H1 (cell line): ENCODE measurements at regions not wholly inside any gene's neighbourhood (a gene's known extent, or its start where the extent isn't known, plus 50 kb on each side); places are given as distances from the start of the nearest gene placed in this dataset.

Experiments used
- CTCF ChIA-PET: fragments of 300-600 bp; sonication (Branson Sonifier 250); formaldehyde crosslinking; loops from one replicate; lab custom pipeline; 2021; ENCODE audit not compliant: partially characterized antibody; lab: Charles Lee
- POLR2A ChIA-PET: fragments of 300-600 bp; sonication (Branson Sonifier 250); formaldehyde crosslinking; loops from one replicate; lab custom pipeline; 2021; ENCODE audit warnings: inconsistent platforms; ENCODE audit not compliant: partially characterized antibody; lab: Charles Lee
- DNase-seq, 2 experiments: peaks; one replicate each; pipeline versions ENCODE4 v3.0.0 to v3.0.0-alpha.2; 2010 to 2022; ENCODE audit warnings: low spot score in 2 of 2, low read depth in 1 of 2, mixed read lengths in 1 of 2
- FAIRE-seq: peaks from 2 replicates; lab custom pipeline; 2011; peaks lifted over from hg19 to GRCh38; lab: Jason Lieb, UNC
- H2AFZ ChIP-seq: 2 replicates; pipeline ENCODE4 v1.8.1; 2012; ENCODE audit warnings: low read length, inconsistent platforms
- H2AK5ac ChIP-seq: 2 replicates; pipeline ENCODE4 v1.6.1; 2013; ENCODE audit warnings: low read depth, low read length
- H2BK120ac ChIP-seq: replicated peaks from 2 replicates; pipeline ENCODE3; 2013; ENCODE audit warnings: low read depth, low read length, inconsistent platforms
- H2BK12ac ChIP-seq: 2 replicates; pipeline ENCODE4 v1.6.1; 2013; ENCODE audit warnings: low read depth, low read length
- H2BK15ac ChIP-seq: 2 replicates; pipeline ENCODE4 v1.6.1; 2013; ENCODE audit warnings: low read length
- H2BK20ac ChIP-seq: 2 replicates; pipeline ENCODE4 v1.6.1; 2013; ENCODE audit warnings: low read length
- H2BK5ac ChIP-seq: 2 replicates; pipeline ENCODE4 v1.6.1; 2013; ENCODE audit warnings: low read depth, low read length
- H3K14ac ChIP-seq: 2 replicates; pipeline ENCODE4 v1.6.1; 2013; ENCODE audit warnings: inconsistent platforms; ENCODE audit not compliant: insufficient read length
- H3K18ac ChIP-seq: 2 replicates; pipeline ENCODE4 v1.6.1; 2013; ENCODE audit warnings: low read length; ENCODE audit errors: extremely low read depth
- H3K23ac ChIP-seq: 2 replicates; pipeline ENCODE4 v1.6.1; 2013; ENCODE audit warnings: inconsistent platforms; ENCODE audit not compliant: insufficient read length
- H3K23me2 ChIP-seq: 2 replicates; pipeline ENCODE4 v1.6.1; 2013; ENCODE audit warnings: low read depth, low read length
- H3K27ac ChIP-seq: 2 replicates; pipeline ENCODE4 v1.6.1; 2011; ENCODE audit warnings: low read depth, low read length, inconsistent platforms
- H3K27me3 ChIP-seq, 4 experiments: replicated peaks in 1 of 4; 1 replicate in 1 of 4; 2 replicates in 3 of 4; pipeline versions ENCODE4 v1.6.1 to v1.8.1; 2011 to 2013; ENCODE audit warnings: low read length in 3 of 4, mild to moderate bottlenecking in 3 of 4, inconsistent platforms in 2 of 4, mixed read lengths in 2 of 4, moderate library complexity in 1 of 4; ENCODE audit not compliant: control insufficient read depth in 3 of 4, insufficient read depth in 3 of 4; ENCODE audit errors: extremely low read depth in 1 of 4
- H3K36me3 ChIP-seq, 4 experiments: 2 replicates each; pipeline versions ENCODE4 v1.6.1 to v1.8.1; 2011 to 2013; ENCODE audit warnings: mild to moderate bottlenecking in 4 of 4, low read length in 3 of 4, moderate library complexity in 2 of 4, control low read depth in 1 of 4, inconsistent platforms in 1 of 4; ENCODE audit not compliant: insufficient read depth in 4 of 4, control insufficient read depth in 2 of 4
- H3K4ac ChIP-seq: replicated peaks from 2 replicates; pipeline ENCODE3; 2013; ENCODE audit warnings: low read length, low read depth, mixed read lengths, inconsistent platforms; ENCODE audit not compliant: insufficient read length
- H3K4me1 ChIP-seq, 4 experiments: replicated peaks in 1 of 4; 1 replicate in 1 of 4; 2 replicates in 3 of 4; pipeline versions ENCODE4 v1.6.1 to v1.8.1; 2011 to 2013; ENCODE audit warnings: low read length in 3 of 4, inconsistent platforms in 2 of 4, mixed read lengths in 1 of 4; ENCODE audit not compliant: insufficient read depth in 4 of 4, control insufficient read depth in 3 of 4
- H3K4me2 ChIP-seq, 2 experiments: 2 replicates each; pipeline versions ENCODE4 v1.6.1 to v1.8.1; 2011 to 2013; ENCODE audit warnings: low read depth in 2 of 2, low read length in 2 of 2, control low read depth in 1 of 2, inconsistent platforms in 1 of 2, mild to moderate bottlenecking in 1 of 2; ENCODE audit not compliant: insufficient read depth in 1 of 2
- H3K4me3 ChIP-seq, 4 experiments: fragments of 200-600, 300-600 bp in 1 of 4; sonication (generic), shearing (Covaris generic), sonication (Bioruptor Twin) in 1 of 4; 2 replicates each; pipeline versions ENCODE4 v1.5.1 to v1.8.1; 2011 to 2016; ENCODE audit warnings: low read length in 4 of 4, low read depth in 3 of 4, control low read depth in 2 of 4, inconsistent platforms in 2 of 4, mild to moderate bottlenecking in 2 of 4, mixed read lengths in 1 of 4, moderate library complexity in 1 of 4; ENCODE audit not compliant: insufficient read depth in 2 of 4; ENCODE audit errors: extremely low read depth in 1 of 4
- H3K56ac ChIP-seq: replicated peaks from 2 replicates; pipeline ENCODE3; 2013; ENCODE audit warnings: low read depth, mild to moderate bottlenecking, mixed read lengths, low read length, inconsistent platforms; ENCODE audit not compliant: insufficient read length
- H3K79me1 ChIP-seq: 2 replicates; pipeline ENCODE4 v1.6.1; 2013; ENCODE audit warnings: low read depth, low read length, control low read depth
- H3K79me2 ChIP-seq, 2 experiments: 2 replicates each; pipeline versions ENCODE4 v1.6.1 to v1.8.1; 2012 to 2013; ENCODE audit warnings: low read length in 2 of 2, mild to moderate bottlenecking in 2 of 2, inconsistent platforms in 1 of 2; ENCODE audit not compliant: insufficient read depth in 2 of 2, control insufficient read depth in 1 of 2
- H3K9ac ChIP-seq, 4 experiments: replicated peaks in 1 of 4; 1 replicate in 1 of 4; 2 replicates in 3 of 4; pipeline versions ENCODE4 v1.6.1 to v1.8.1; 2011 to 2013; ENCODE audit warnings: low read depth in 3 of 4, low read length in 3 of 4, control low read depth in 2 of 4, mild to moderate bottlenecking in 2 of 4, moderate library complexity in 2 of 4, inconsistent platforms in 1 of 4; ENCODE audit errors: extremely low read depth in 1 of 4
- H3K9me3 ChIP-seq, 2 experiments: 2 replicates each; pipeline versions ENCODE4 v1.6.1 to v1.8.1; 2012 to 2013; ENCODE audit warnings: mild to moderate bottlenecking in 2 of 2, moderate library complexity in 2 of 2, control low read depth in 1 of 2, inconsistent platforms in 1 of 2, low read depth in 1 of 2, low read length in 1 of 2, mixed read lengths in 1 of 2; ENCODE audit not compliant: insufficient read depth in 2 of 2
- H4K20me1 ChIP-seq, 2 experiments: replicated peaks in 1 of 2; 2 replicates each; pipeline versions ENCODE3 to v1.8.1; 2011 to 2013; ENCODE audit warnings: inconsistent platforms in 2 of 2, low read length in 2 of 2, mild to moderate bottlenecking in 1 of 2; ENCODE audit not compliant: insufficient read depth in 2 of 2, control insufficient read depth in 1 of 2
- H4K5ac ChIP-seq: 2 replicates; pipeline ENCODE4 v1.6.1; 2013; ENCODE audit warnings: low read length, low read depth, mixed read lengths, inconsistent platforms; ENCODE audit not compliant: insufficient read length
- H4K8ac ChIP-seq: 2 replicates; pipeline ENCODE4 v1.8.0; 2013; ENCODE audit warnings: mild to moderate bottlenecking, moderate library complexity, low read length, inconsistent platforms; ENCODE audit not compliant: insufficient read depth; ENCODE audit errors: extremely low read depth
- H4K91ac ChIP-seq: replicated peaks from 2 replicates; pipeline ENCODE3; 2013; ENCODE audit warnings: low read length, mixed read lengths, inconsistent platforms; ENCODE audit not compliant: insufficient read length
- ASH2L ChIP-seq: fragments of 200-600, 300-600 bp; sonication (generic); IDR thresholded peaks from one replicate; pipeline ENCODE4 v1.7.1; 2017; ENCODE audit warnings: low read length
- BACH1 ChIP-seq: IDR thresholded peaks from 2 replicates; pipeline ENCODE4 v1.6.1; 2012; ENCODE audit warnings: low read length, improper control_type of control experiment
- CTBP2 ChIP-seq: IDR thresholded peaks from 2 replicates; pipeline ENCODE4 v1.7.0; 2011; ENCODE audit warnings: borderline replicate concordance, mild to moderate bottlenecking, moderate library complexity, mixed read lengths, low read length; ENCODE audit not compliant: insufficient read depth, insufficient read length
- GTF2F1 ChIP-seq: IDR thresholded peaks from 2 replicates; pipeline ENCODE4 v1.6.1; 2012; ENCODE audit warnings: low read depth, low read length, improper control_type of control experiment, borderline replicate concordance
- HDAC2 ChIP-seq, 2 experiments: fragments of 300-600 bp in 1 of 2; sonication (generic) in 1 of 2; IDR thresholded peaks; 2 replicates each; pipeline ENCODE4 v1.6.1; 2011 to 2012; ENCODE audit warnings: low read depth in 2 of 2, low read length in 2 of 2, mild to moderate bottlenecking in 2 of 2, moderate library complexity in 2 of 2, borderline replicate concordance in 1 of 2, inconsistent platforms in 1 of 2
- HDAC6 ChIP-seq: IDR thresholded peaks from one replicate; pipeline ENCODE4 v1.7.1; 2012; ENCODE audit warnings: low read depth, mild to moderate bottlenecking, inconsistent platforms, low read length, moderate library complexity
- RXRA ChIP-seq: IDR thresholded peaks from 2 replicates; pipeline ENCODE4 v1.6.1; 2011; ENCODE audit warnings: low read depth, mild to moderate bottlenecking, low read length, moderate library complexity; ENCODE audit not compliant: insufficient read depth
- SIRT6 ChIP-seq: IDR thresholded peaks from one replicate; pipeline ENCODE4 v1.7.1; 2012; ENCODE audit warnings: low read length, inconsistent platforms
- SIX5 ChIP-seq: IDR thresholded peaks from 2 replicates; pipeline ENCODE4 v1.6.1; 2011; ENCODE audit warnings: mild to moderate bottlenecking, low read depth, low read length
- SP2 ChIP-seq: IDR thresholded peaks from 2 replicates; pipeline ENCODE4 v1.6.1; 2012; ENCODE audit warnings: mild to moderate bottlenecking, low read length, inconsistent platforms
- SRF ChIP-seq: IDR thresholded peaks from 2 replicates; pipeline ENCODE4 v1.6.1; 2011; ENCODE audit warnings: mild to moderate bottlenecking, low read depth, low read length, moderate library complexity
- SUZ12 ChIP-seq: fragments of 200-600 bp; sonication (generic); IDR thresholded peaks from 2 replicates; pipeline ENCODE4 v1.6.1; 2012; ENCODE audit warnings: mild to moderate bottlenecking, inconsistent platforms, low read length, moderate library complexity, mixed read lengths
- WGBS, 2 experiments: shearing (Covaris generic) in 1 of 2; methylation state at CpG; one replicate each; pipeline versions ENCODE4 v1.1.6 to v1.1.7; 2013 to 2015; ENCODE audit warnings: low lambda C conversion rate in 2 of 2, mixed read lengths in 2 of 2, inconsistent platforms in 1 of 2, low coverage in 1 of 2, missing lambda C conversion rate in 1 of 2; ENCODE audit not compliant: insufficient replicate concordance in 2 of 2, insufficient coverage in 1 of 2, insufficient read length in 1 of 2; ENCODE audit errors: extremely low coverage in 1 of 2, missing lambda C conversion rate in 1 of 2; 5-methylcytosine and 5-hydroxymethylcytosine counted together
- TF ChIP-seq, protein P1 (sequence below): IDR thresholded peaks from 2 replicates; pipeline ENCODE4 v1.6.1; 2012; ENCODE audit warnings: low read length, inconsistent platforms

DNA sequence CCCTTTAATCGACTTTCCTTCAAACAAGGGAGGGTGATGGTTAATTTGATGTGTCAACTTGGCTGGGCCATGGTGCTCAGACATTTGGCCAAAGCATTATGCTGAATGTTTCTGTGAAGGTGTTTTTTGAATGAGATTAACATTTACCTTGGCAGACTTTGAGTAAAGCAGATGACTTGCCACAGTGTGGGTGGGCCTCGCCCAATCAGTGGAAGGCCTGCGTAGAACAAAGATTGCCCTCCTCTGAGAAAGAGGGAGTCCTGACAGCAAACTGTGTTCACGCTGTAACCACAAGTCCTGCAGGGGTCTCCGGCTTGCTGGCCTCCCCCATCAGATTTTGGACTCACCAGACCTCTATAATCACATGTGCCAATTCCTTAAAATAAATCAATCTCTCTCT, 118.7 kb downstream of the SOX9 start:
- no peak overlapping the region for H3K14ac ChIP-seq
- H3K4me1 ChIP-seq = peaks cover 2 to 16% (median 9%) of the 10 kb centered on the region in 4 experiments; a peak in 6 of 7 replicates
- no peaks in the 10 kb centered on the region for H4K20me1 ChIP-seq
- H2BK12ac ChIP-seq = no peak overlapping the region
- no peak overlapping the region for H3K18ac ChIP-seq
- H2BK15ac ChIP-seq = no peak overlapping the region
- H2BK20ac ChIP-seq = no peak overlapping the region
- H3K9ac ChIP-seq = no peak overlapping the region
- no peaks in the 10 kb centered on the region for H3K79me1 ChIP-seq
- no peaks in the 10 kb centered on the region; a peak in 1 of 4 replicates for H3K9me3 ChIP-seq
- no peak overlapping the region for H3K27ac ChIP-seq
- H4K8ac ChIP-seq = no peak overlapping the region
- no peak overlapping the region for H4K91ac ChIP-seq
- no peak overlapping the region for H2AFZ ChIP-seq
- peaks cover 0 to 3% (median 1%) of the 10 kb centered on the region in 4 experiments; a peak in 1 of 7 replicates for H3K27me3 ChIP-seq
- 99% methylated on average over 5 of the region's 5 CpGs; no CpG with 5 or more reads in 1 of the 2 experiments for WGBS, 2 experiments
- no peaks in the 10 kb centered on the region for H3K36me3 ChIP-seq
- no peak overlapping the region for H2BK5ac ChIP-seq
- no peak overlapping the region for H2BK120ac ChIP-seq
- ChIA-PET CTCF (no interaction called here), POLR2A (no interaction called here)
- H3K23me2 ChIP-seq = no peaks in the 10 kb centered on the region; the same call in 1 of the 2 replicates
- no peak overlapping the region for H3K4ac ChIP-seq
- H4K5ac ChIP-seq = no peak overlapping the region
- FAIRE-seq = no peak
- no peak overlapping the region for H3K56ac ChIP-seq
- no peak overlapping the region for H3K4me2 ChIP-seq
- DNase-seq = no peak
- H2AK5ac ChIP-seq = no peak overlapping the region
- no peaks in the 10 kb centered on the region for H3K79me2 ChIP-seq
- no peak overlapping the region for H3K23ac ChIP-seq
- no peak overlapping the region for H3K4me3 ChIP-seq
- TF ChIP-seq BACH1 = no peak
- no peak for TF ChIP-seq CTBP2
- TF ChIP-seq SUZ12 = no peak
- no peak for TF ChIP-seq GTF2F1
- TF ChIP-seq SIRT6 = no peak
- TF ChIP-seq ASH2L = no peak
- TF ChIP-seq HDAC2 (IDR thresholded peaks at IDR 0.05; ENCODE audit: borderline replicate concordance in 1 of 2, low read depth in 2 of 2, low read length in 2 of 2) = no peak
- TF ChIP-seq SRF = no peak
- TF ChIP-seq SIX5 = no peak
- TF ChIP-seq, protein P1, sequence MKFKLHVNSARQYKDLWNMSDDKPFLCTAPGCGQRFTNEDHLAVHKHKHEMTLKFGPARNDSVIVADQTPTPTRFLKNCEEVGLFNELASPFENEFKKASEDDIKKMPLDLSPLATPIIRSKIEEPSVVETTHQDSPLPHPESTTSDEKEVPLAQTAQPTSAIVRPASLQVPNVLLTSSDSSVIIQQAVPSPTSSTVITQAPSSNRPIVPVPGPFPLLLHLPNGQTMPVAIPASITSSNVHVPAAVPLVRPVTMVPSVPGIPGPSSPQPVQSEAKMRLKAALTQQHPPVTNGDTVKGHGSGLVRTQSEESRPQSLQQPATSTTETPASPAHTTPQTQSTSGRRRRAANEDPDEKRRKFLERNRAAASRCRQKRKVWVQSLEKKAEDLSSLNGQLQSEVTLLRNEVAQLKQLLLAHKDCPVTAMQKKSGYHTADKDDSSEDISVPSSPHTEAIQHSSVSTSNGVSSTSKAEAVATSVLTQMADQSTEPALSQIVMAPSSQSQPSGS = no peak
- no peak for TF ChIP-seq SP2
- TF ChIP-seq HDAC6 = no peak
- no peak for TF ChIP-seq RXRA
